MCF 10A (cell line): ENCODE measurements at regions not wholly inside any gene's neighbourhood (a gene's known extent, or its start where the extent isn't known, plus 50 kb on each side); places are given as distances from the start of the nearest gene placed in this dataset.
"Not testable (repeated sequence)": the region's sequence is repeated elsewhere in the genome, so short reads cannot be mapped to it uniquely, and the experiment has no call there.

Source experiments
- BruUV-seq: library from RNA; stranded (reverse); fragments of 400-500 nt; replicated peaks from 2 replicates; lab custom pipeline; 2021; lab: Mats Ljungman, UMichigan
- CTCF ChIA-PET: fragments of 300-600 bp; sonication (Branson Sonifier 250); formaldehyde crosslinking; extraction: SDS; loops from one replicate; lab custom pipeline; 2021; ENCODE audit warnings: antibody characterized with exemption, inconsistent platforms; lab: Yijun Ruan, JAX
- POLR2A ChIA-PET: fragments of 300-600, 350-650 bp; sonication (Branson Sonifier 250); formaldehyde crosslinking; extraction: SDS; loops from one replicate; lab custom pipeline; 2020; ENCODE audit warnings: antibody characterized with exemption, inconsistent platforms; lab: Yijun Ruan, JAX
- DNase-seq: peaks from one replicate; pipeline ENCODE4 v3.0.0-alpha.2; 2018; ENCODE audit not compliant: unreplicated experiment
- H3K27ac Mint-ChIP-seq: one replicate; pipeline ENCODE4 v1.8.0; 2022; ENCODE audit warnings: mild to moderate bottlenecking, low read depth, mixed read lengths; ENCODE audit not compliant: unreplicated experiment
- H3K27me3 Mint-ChIP-seq: one replicate; pipeline ENCODE4 v1.8.0; 2022; ENCODE audit warnings: mixed read lengths; ENCODE audit not compliant: insufficient read depth, unreplicated experiment
- H3K36me3 Mint-ChIP-seq: one replicate; pipeline ENCODE4 v1.8.0; 2022; ENCODE audit warnings: mild to moderate bottlenecking, moderate library complexity, mixed read lengths; ENCODE audit not compliant: insufficient read depth, unreplicated experiment
- H3K4me1 Mint-ChIP-seq: one replicate; pipeline ENCODE4 v1.8.0; 2022; ENCODE audit warnings: mixed read lengths; ENCODE audit not compliant: insufficient read depth, unreplicated experiment
- H3K4me3 Mint-ChIP-seq: one replicate; pipeline ENCODE4 v1.8.0; 2022; ENCODE audit warnings: mild to moderate bottlenecking, moderate library complexity, mixed read lengths; ENCODE audit not compliant: unreplicated experiment
- H3K9me3 Mint-ChIP-seq: one replicate; pipeline ENCODE4 v1.8.0; 2022; ENCODE audit warnings: mixed read lengths; ENCODE audit not compliant: unreplicated experiment
- intact Hi-C: fragments of 100-400 bp; cut with micrococcal nuclease; formaldehyde crosslinking; loops from 2 replicates; pipeline ENCODE4 v1.14.1; 2022
- TF ChIP-seq, protein P1 (sequence below): fragments of 200-600 bp; IDR thresholded peaks from one replicate; pipeline ENCODE4 v1.8.0; 2022; ENCODE audit warnings: antibody characterized with exemption, mild to moderate bottlenecking; ENCODE audit not compliant: unreplicated experiment

DNA sequence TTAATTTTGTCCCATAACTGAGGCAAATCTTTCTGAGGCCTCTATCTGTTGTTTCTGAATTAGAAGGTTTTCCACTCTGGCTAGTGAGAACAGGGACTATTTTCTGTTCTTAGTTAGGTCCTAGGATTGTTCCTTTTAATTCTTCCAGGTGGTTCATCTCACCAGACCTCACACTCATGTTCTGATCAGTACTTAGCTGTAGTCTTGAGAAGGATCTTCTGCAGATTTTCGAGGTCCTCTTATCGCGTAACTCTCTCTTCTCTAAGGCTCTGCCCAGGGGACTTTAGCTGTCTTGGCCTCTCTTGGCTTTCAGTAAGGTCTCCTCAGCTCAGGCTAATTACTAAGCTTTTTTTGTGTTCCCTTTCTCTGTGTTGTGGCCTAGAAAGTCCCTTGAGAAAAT is 201.1 kb downstream of the ETNK1 start:
- intact Hi-C loops: no loop called here

DNA sequence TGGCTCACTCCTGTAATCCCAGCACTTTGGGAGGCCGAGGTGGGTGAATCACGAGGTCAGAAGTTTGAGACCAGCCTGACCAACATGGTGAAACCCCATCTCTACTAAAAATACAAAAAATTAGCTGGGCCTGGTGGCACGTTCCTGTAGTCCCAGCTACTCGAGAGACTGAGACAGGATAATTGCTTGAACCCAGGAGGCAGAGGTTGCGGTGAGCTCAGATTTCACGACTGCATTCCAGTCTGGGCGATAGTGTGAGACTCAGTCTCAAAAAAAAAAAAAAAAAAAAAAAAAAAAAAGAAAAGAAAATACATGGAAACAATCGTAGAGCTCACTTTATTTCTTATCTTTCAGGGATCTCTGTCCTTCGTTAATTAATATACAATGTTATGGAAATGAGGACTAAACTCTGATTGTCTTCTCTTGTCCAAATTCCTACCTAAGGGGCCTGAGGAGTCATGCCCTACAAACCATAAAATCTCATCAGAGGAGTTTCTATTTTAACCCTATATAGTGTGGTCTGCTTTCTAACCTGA is 201.5 kb downstream of the ETNK1 start:
- DNase-seq, BruUV-seq, H3K9me3 Mint-ChIP-seq, H3K4me3 Mint-ChIP-seq, H3K27me3 Mint-ChIP-seq, H3K27ac Mint-ChIP-seq, intact Hi-C loops, H3K36me3 Mint-ChIP-seq, POLR2A ChIA-PET, H3K4me1 Mint-ChIP-seq: not testable (repeated sequence)
- CTCF ChIA-PET: interaction anchor here (0.6 kb wide), 1 partner anchor 34 kb away, joined by 3 read pairs; no protein-coding TSS in a partner anchor

More for the DNA sequence above, 201.1 kb downstream of the ETNK1 start:
- Mint-ChIP-seq H3K36me3 (no peaks in the 10 kb centered on the region), H3K4me3 (no peak overlapping the region), H3K9me3 (peaks cover 7% of the 10 kb centered on the region), H3K27me3 (no peaks in the 10 kb centered on the region), H3K4me1 (no peaks in the 10 kb centered on the region), H3K27ac (no peak overlapping the region)
- ChIA-PET CTCF (no interaction called here), POLR2A (no interaction called here)
- BruUV-seq: no TSS peak
- DNase-seq: no peak
- TF ChIP-seq, protein P1, sequence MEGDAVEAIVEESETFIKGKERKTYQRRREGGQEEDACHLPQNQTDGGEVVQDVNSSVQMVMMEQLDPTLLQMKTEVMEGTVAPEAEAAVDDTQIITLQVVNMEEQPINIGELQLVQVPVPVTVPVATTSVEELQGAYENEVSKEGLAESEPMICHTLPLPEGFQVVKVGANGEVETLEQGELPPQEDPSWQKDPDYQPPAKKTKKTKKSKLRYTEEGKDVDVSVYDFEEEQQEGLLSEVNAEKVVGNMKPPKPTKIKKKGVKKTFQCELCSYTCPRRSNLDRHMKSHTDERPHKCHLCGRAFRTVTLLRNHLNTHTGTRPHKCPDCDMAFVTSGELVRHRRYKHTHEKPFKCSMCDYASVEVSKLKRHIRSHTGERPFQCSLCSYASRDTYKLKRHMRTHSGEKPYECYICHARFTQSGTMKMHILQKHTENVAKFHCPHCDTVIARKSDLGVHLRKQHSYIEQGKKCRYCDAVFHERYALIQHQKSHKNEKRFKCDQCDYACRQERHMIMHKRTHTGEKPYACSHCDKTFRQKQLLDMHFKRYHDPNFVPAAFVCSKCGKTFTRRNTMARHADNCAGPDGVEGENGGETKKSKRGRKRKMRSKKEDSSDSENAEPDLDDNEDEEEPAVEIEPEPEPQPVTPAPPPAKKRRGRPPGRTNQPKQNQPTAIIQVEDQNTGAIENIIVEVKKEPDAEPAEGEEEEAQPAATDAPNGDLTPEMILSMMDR: no peak

DNA sequence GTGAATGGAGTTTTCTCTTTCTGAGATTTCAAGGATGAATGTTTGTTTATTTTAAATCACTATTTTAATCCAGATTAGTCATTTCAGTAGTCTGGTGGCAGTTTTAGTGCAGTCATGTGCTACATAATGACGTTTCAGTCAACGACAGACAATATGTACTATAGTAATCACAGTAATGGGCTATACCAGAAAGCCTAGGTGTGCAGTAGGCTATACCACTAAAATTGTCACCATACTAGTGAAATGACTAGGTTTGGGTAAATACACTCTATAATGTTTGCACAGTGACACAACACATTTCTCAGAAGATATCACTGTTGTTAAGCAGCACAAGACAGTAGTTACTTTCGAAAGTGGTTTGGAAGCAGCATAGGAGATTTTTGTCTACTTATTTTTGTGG is 203.1 kb downstream of the ETNK1 start:
- no peak for DNase-seq
- no peaks in the 10 kb centered on the region for H3K9me3 Mint-ChIP-seq
- TF ChIP-seq, protein P1: no peak
- ChIA-PET CTCF (no interaction called here), POLR2A (no interaction called here)
- no peaks in the 10 kb centered on the region for H3K36me3 Mint-ChIP-seq
- H3K27me3 Mint-ChIP-seq: no peaks in the 10 kb centered on the region
- H3K27ac Mint-ChIP-seq: no peak overlapping the region
- H3K4me1 Mint-ChIP-seq: no peaks in the 10 kb centered on the region
- intact Hi-C loops: no loop called here
- BruUV-seq: no TSS peak
- no peak overlapping the region for H3K4me3 Mint-ChIP-seq

DNA sequence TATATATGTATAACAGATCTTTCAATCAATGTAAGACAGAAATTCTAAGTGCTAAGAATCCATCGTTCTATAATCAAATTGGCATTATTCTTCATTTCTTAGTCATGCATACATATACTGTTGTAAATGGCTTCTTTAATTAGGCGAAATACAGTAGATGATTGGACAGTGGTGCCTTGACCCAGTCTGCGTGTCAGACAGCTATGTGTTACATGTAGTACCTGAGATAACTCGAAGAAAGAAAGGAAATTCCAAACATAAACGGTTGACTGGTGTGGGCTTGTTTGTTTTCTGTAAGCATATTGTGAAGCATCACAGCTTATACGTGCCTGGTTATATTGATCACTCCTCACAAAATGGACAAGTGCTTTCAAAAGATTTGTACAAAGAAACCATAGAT is 210.5 kb downstream of the ETNK1 start:
- CTCF ChIA-PET: interaction anchor here (0.6 to 0.7 kb wide), 4 partner anchors 125 to 1665 kb away, joined by 3 read pairs; no protein-coding TSS in a partner anchor
- no TSS peak for BruUV-seq
- Mint-ChIP-seq H3K27me3 (no peaks in the 10 kb centered on the region), H3K27ac (no peak overlapping the region), H3K4me1 (no peaks in the 10 kb centered on the region), H3K36me3 (no peaks in the 10 kb centered on the region), H3K9me3 (no peaks in the 10 kb centered on the region), H3K4me3 (no peak overlapping the region)
- intact Hi-C loops: no loop called here
- no peak for DNase-seq
- TF ChIP-seq, protein P1: no peak
- POLR2A ChIA-PET: no interaction called here
